ENCODE measurements at regions not wholly inside any gene's neighbourhood (a gene's known extent, or its start where the extent isn't known, plus 50 kb on each side); places are given as distances from the start of the nearest gene placed in this dataset.

DNA sequence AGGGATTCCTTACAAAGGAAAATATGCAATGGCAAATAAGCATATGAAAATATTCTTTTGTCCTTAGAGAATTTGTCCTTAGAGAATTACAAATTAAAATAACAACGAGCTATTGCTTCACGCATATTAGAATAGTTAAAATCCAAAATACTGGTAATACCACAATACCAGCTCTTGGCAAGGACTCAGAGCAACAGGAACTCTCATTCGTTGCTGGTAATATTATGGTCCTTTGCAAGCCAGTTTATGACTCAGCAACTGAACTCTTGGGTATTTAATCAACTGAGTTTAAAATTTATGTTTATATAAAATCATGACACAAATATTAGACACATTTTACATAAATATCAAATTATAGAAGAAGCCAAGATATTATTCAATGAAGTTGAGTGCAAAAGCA is 1730.4 kb downstream of the SI start:
- Histone ChIP-seq H3K27ac (no peak overlapping the region), H3K9ac (no peak overlapping the region), H3K36me3 (ENCODE audit: insufficient read depth) (no peaks in the 10 kb centered on the region), H3K4me3 (IDR thresholded peaks at IDR 0.05; ENCODE audit: insufficient read depth, low read depth, low read length) (no peak overlapping the region), H3K4me1 (ENCODE audit: low read depth, poor library complexity, severe bottlenecking) (no peaks in the 10 kb centered on the region), H3K4me2 (no peak overlapping the region), H4K20me1 (ENCODE audit: insufficient read depth) (no peaks in the 10 kb centered on the region), H3K27me3 (ENCODE audit: insufficient read depth, low read depth) (no peaks in the 10 kb centered on the region), H2AFZ (ENCODE audit: low read depth) (no peak overlapping the region), H3K79me2 (ENCODE audit: insufficient read depth, low read depth) (no peaks in the 10 kb centered on the region)
- TF ChIP-seq, protein P1, sequence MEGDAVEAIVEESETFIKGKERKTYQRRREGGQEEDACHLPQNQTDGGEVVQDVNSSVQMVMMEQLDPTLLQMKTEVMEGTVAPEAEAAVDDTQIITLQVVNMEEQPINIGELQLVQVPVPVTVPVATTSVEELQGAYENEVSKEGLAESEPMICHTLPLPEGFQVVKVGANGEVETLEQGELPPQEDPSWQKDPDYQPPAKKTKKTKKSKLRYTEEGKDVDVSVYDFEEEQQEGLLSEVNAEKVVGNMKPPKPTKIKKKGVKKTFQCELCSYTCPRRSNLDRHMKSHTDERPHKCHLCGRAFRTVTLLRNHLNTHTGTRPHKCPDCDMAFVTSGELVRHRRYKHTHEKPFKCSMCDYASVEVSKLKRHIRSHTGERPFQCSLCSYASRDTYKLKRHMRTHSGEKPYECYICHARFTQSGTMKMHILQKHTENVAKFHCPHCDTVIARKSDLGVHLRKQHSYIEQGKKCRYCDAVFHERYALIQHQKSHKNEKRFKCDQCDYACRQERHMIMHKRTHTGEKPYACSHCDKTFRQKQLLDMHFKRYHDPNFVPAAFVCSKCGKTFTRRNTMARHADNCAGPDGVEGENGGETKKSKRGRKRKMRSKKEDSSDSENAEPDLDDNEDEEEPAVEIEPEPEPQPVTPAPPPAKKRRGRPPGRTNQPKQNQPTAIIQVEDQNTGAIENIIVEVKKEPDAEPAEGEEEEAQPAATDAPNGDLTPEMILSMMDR (conservative IDR thresholded peaks at IDR 0.05; ENCODE audit: low read depth, low read length): no peak

DNA sequence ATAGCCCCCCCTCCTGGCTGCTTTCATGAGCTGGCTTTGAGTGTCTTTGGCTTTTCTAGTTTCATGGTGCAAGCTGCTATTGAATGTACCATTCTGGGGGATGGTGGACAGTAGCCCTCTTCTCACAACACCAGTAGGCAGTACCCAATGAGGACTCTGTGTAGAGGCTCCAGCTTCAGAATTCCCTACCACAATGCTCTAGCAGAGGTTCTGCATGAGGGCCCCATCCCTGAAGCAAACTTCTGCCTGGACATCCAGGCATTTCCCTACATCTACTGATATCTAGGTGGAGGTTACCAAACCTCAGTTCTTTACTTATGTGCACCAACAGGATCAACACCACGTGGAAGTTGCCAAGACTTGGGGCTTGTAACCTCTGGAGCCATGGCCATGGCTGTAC is 1742.9 kb downstream of the SI start:
- Histone ChIP-seq H3K9ac (no peak overlapping the region), H3K36me3 (ENCODE audit: insufficient read depth) (no peaks in the 10 kb centered on the region), H3K4me1 (ENCODE audit: low read depth, poor library complexity, severe bottlenecking) (no peaks in the 10 kb centered on the region), H3K79me2 (ENCODE audit: insufficient read depth, low read depth) (no peaks in the 10 kb centered on the region), H4K20me1 (ENCODE audit: insufficient read depth) (no peaks in the 10 kb centered on the region), H2AFZ (ENCODE audit: low read depth) (no peak overlapping the region), H3K27me3 (ENCODE audit: insufficient read depth, low read depth) (no peaks in the 10 kb centered on the region), H3K4me3 (IDR thresholded peaks at IDR 0.05; ENCODE audit: insufficient read depth, low read depth, low read length) (no peak overlapping the region), H3K27ac (no peak overlapping the region), H3K4me2 (no peak overlapping the region)
- TF ChIP-seq, protein P1 (conservative IDR thresholded peaks at IDR 0.05; ENCODE audit: low read depth, low read length): no peak

DNA sequence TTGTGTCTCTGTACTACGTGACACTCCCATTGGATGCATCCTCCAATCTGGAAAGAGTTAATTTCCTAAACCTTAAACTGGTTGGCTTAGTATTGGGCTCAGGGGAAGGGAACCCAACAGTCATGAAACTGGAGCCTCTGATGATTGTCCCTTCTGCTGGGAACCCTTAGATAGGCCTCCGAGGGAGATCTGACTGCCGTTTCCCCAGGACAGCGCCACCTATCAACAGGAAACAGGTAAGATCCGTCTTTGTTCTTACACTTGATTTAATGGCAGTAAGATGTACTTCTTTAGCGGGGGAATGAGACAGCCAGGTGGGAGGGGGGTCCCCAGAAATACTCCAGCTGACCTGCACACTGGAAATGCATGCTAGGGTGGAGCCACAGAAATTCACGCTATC is 1749.6 kb downstream of the SI start:
- Histone ChIP-seq H4K20me1 (ENCODE audit: insufficient read depth) (no peaks in the 10 kb centered on the region), H3K27me3 (ENCODE audit: insufficient read depth, low read depth) (no peaks in the 10 kb centered on the region), H3K79me2 (ENCODE audit: insufficient read depth, low read depth) (no peaks in the 10 kb centered on the region), H3K4me1 (ENCODE audit: low read depth, poor library complexity, severe bottlenecking) (peaks cover 13% of the 10 kb centered on the region), H3K4me3 (IDR thresholded peaks at IDR 0.05; ENCODE audit: insufficient read depth, low read depth, low read length) (no peak overlapping the region), H3K4me2 (no peak overlapping the region), H3K36me3 (ENCODE audit: insufficient read depth) (no peaks in the 10 kb centered on the region), H2AFZ (ENCODE audit: low read depth) (no peak overlapping the region), H3K27ac (no peak overlapping the region), H3K9ac (no peak overlapping the region)
- TF ChIP-seq, protein P1 (conservative IDR thresholded peaks at IDR 0.05; ENCODE audit: low read depth, low read length): no peak

- Histone ChIP-seq H2AFZ (ENCODE audit: low read depth) (no peak overlapping the region), H3K27ac (no peak overlapping the region), H3K9ac (no peak overlapping the region), H3K36me3 (ENCODE audit: insufficient read depth) (no peaks in the 10 kb centered on the region), H3K4me2 (no peak overlapping the region), H3K27me3 (ENCODE audit: insufficient read depth, low read depth) (no peaks in the 10 kb centered on the region), H3K4me3 (IDR thresholded peaks at IDR 0.05; ENCODE audit: insufficient read depth, low read depth, low read length) (no peak overlapping the region), H3K4me1 (ENCODE audit: low read depth, poor library complexity, severe bottlenecking) (peaks cover 13% of the 10 kb centered on the region), H3K79me2 (ENCODE audit: insufficient read depth, low read depth) (no peaks in the 10 kb centered on the region), H4K20me1 (ENCODE audit: insufficient read depth) (no peaks in the 10 kb centered on the region)
- TF ChIP-seq, protein P1 (conservative IDR thresholded peaks at IDR 0.05; ENCODE audit: low read depth, low read length): no peak
Measured at GRCh38 chr3:163327086-163327485, 1751.2 kb downstream of the SI start.

Data from KMS-11 (cell line).